ENCODE measurements at regions not wholly inside any gene's neighbourhood (a gene's known extent, or its start where the extent isn't known, plus 50 kb on each side); places are given as distances from the start of the nearest gene placed in this dataset.

DNA sequence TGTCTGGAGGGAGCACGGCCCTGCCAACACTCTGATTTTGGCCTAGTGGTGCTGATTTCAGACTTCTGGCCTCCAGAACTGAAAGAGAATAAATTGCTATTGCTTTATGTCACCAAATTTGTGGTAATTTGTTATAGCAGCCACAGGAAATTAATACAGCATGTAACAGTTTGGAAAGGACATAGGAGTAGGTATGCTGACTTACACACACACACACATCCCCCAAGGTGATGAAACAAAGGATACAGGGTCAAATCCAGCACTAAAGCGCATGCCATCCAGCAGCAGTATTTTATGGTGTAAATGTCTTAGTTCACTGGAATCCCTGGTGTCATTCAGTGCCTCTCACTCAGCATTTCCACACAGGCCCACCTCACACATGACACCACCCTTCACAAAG is 72.2 kb upstream of the MAN1A2 start:
- no peaks in the 10 kb centered on the region for H3K4me1 ChIP-seq
- TF ChIP-seq, protein P1, sequence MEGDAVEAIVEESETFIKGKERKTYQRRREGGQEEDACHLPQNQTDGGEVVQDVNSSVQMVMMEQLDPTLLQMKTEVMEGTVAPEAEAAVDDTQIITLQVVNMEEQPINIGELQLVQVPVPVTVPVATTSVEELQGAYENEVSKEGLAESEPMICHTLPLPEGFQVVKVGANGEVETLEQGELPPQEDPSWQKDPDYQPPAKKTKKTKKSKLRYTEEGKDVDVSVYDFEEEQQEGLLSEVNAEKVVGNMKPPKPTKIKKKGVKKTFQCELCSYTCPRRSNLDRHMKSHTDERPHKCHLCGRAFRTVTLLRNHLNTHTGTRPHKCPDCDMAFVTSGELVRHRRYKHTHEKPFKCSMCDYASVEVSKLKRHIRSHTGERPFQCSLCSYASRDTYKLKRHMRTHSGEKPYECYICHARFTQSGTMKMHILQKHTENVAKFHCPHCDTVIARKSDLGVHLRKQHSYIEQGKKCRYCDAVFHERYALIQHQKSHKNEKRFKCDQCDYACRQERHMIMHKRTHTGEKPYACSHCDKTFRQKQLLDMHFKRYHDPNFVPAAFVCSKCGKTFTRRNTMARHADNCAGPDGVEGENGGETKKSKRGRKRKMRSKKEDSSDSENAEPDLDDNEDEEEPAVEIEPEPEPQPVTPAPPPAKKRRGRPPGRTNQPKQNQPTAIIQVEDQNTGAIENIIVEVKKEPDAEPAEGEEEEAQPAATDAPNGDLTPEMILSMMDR (IDR thresholded peaks at IDR 0.05; ENCODE audit: borderline replicate concordance): no peak
- H3K9me3 ChIP-seq (replicated peaks): no peaks in the 10 kb centered on the region
- H3K27ac ChIP-seq (replicated peaks): no peak overlapping the region
- H3K36me3 ChIP-seq: no peaks in the 10 kb centered on the region
- no peak for DNase-seq
- H3K27me3 ChIP-seq (ENCODE audit: low read depth): no peaks in the 10 kb centered on the region
- intact Hi-C loops (cut with micrococcal nuclease): no loop called here
- no peak overlapping the region for H3K4me3 ChIP-seq

GRCh38 chr1:117290890-117291289 is 76.4 kb upstream of the MAN1A2 start:
- Histone ChIP-seq H3K4me1 (no peaks in the 10 kb centered on the region), H3K27ac (replicated peaks) (no peak overlapping the region), H3K27me3 (ENCODE audit: low read depth) (no peaks in the 10 kb centered on the region), H3K9me3 (replicated peaks) (no peaks in the 10 kb centered on the region), H3K4me3 (no peak overlapping the region), H3K36me3 (no peaks in the 10 kb centered on the region)
- TF ChIP-seq, protein P1 (IDR thresholded peaks at IDR 0.05; ENCODE audit: borderline replicate concordance): no peak
- intact Hi-C loops (cut with micrococcal nuclease): no loop called here
- no peak for DNase-seq

- Histone ChIP-seq H3K27me3 (ENCODE audit: low read depth) (no peaks in the 10 kb centered on the region), H3K36me3 (no peaks in the 10 kb centered on the region), H3K9me3 (replicated peaks) (no peaks in the 10 kb centered on the region), H3K4me3 (no peak overlapping the region), H3K27ac (replicated peaks) (no peak overlapping the region), H3K4me1 (no peaks in the 10 kb centered on the region)
- intact Hi-C loops (cut with micrococcal nuclease): loop anchor here (10.0 kb wide), 1 partner anchor 225 kb away; the partner anchor contains the start of gene TTF2
- DNase-seq: no peak
- TF ChIP-seq, protein P1 (IDR thresholded peaks at IDR 0.05; ENCODE audit: borderline replicate concordance): no peak
Measured at GRCh38 chr1:117289316-117289870, 77.9 kb upstream of the MAN1A2 start.

GRCh38 chr1:117286562-117286961 is 75.8 kb upstream of the VTCN1 start:
- Histone ChIP-seq H3K4me3 (no peak overlapping the region), H3K4me1 (no peaks in the 10 kb centered on the region), H3K9me3 (replicated peaks) (no peaks in the 10 kb centered on the region), H3K27ac (replicated peaks) (no peak overlapping the region), H3K36me3 (no peaks in the 10 kb centered on the region), H3K27me3 (ENCODE audit: low read depth) (no peaks in the 10 kb centered on the region)
- no peak for DNase-seq
- intact Hi-C loops (cut with micrococcal nuclease): loop anchor here (10.0 kb wide), 1 partner anchor 222 kb away; the partner anchor contains the start of gene TTF2
- TF ChIP-seq, protein P1 (IDR thresholded peaks at IDR 0.05; ENCODE audit: borderline replicate concordance): no peak

DNA sequence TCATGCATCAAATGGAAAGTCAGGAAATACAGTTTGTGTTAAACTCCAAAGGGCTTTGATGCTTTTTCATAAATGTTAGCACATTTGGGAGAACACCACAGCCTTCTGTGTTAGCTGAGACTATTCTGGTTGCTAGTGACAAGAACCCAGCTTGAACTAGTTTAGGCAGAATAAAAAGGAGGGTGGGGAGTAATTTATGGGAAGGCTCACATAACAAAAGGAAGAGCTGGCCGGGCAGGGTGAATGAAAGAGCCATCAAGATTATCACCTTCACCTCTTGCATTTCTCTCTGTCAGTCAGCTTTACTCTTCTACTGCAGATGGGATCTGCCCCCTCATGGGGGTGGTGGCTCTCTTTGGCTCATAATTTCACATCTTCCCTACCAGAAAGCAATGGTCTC is 75.4 kb upstream of the VTCN1 start:
- TF ChIP-seq, protein P1 (IDR thresholded peaks at IDR 0.05; ENCODE audit: borderline replicate concordance): no peak
- no peaks in the 10 kb centered on the region for H3K36me3 ChIP-seq
- H3K9me3 ChIP-seq (replicated peaks): no peaks in the 10 kb centered on the region
- DNase-seq: no peak
- no peaks in the 10 kb centered on the region for H3K4me1 ChIP-seq
- H3K27ac ChIP-seq (replicated peaks): no peak overlapping the region
- no peaks in the 10 kb centered on the region for H3K27me3 ChIP-seq (ENCODE audit: low read depth)
- intact Hi-C loops (cut with micrococcal nuclease): loop anchor here (10.0 kb wide), 1 partner anchor 221 kb away; the partner anchor contains the start of gene TTF2
- H3K4me3 ChIP-seq: no peak overlapping the region

Measured in left ventricle myocardium inferior (tissue), 1 donor.